HFFc6 (cell line): ENCODE measurements at regions not wholly inside any gene's neighbourhood (a gene's known extent, or its start where the extent isn't known, plus 50 kb on each side); places are given as distances from the start of the nearest gene placed in this dataset.

Experiments
- DNase-seq: peaks from one replicate; pipeline ENCODE4 v3.0.0-alpha.2; 2018
- H3K27ac Mint-ChIP-seq: 2 replicates; pipeline ENCODE4 v1.8.0; 2020; ENCODE audit warnings: mild to moderate bottlenecking, mixed read lengths
- H3K27me3 Mint-ChIP-seq: 2 replicates; pipeline ENCODE4 v1.8.0; 2021; ENCODE audit warnings: mild to moderate bottlenecking, moderate library complexity, mixed read lengths; ENCODE audit not compliant: insufficient read depth
- H3K36me3 Mint-ChIP-seq: 2 replicates; pipeline ENCODE4 v1.8.0; 2021; ENCODE audit warnings: low read depth, mixed read lengths
- H3K4me1 Mint-ChIP-seq: 2 replicates; pipeline ENCODE4 v1.8.0; 2020; ENCODE audit warnings: low read depth, mixed read lengths
- H3K4me3 Mint-ChIP-seq: 2 replicates; pipeline ENCODE4 v1.8.0; 2020; ENCODE audit warnings: mild to moderate bottlenecking, moderate library complexity, mixed read lengths
- H3K9me3 Mint-ChIP-seq: 2 replicates; pipeline ENCODE4 v1.8.0; 2020; ENCODE audit warnings: mild to moderate bottlenecking, mixed read lengths
- TF ChIP-seq, protein P1 (sequence below): fragments of 200-600 bp; sonication (generic); IDR thresholded peaks from 2 replicates; pipeline ENCODE4 v1.5.0; 2021; ENCODE audit warnings: antibody characterized with exemption, mild to moderate bottlenecking

DNA sequence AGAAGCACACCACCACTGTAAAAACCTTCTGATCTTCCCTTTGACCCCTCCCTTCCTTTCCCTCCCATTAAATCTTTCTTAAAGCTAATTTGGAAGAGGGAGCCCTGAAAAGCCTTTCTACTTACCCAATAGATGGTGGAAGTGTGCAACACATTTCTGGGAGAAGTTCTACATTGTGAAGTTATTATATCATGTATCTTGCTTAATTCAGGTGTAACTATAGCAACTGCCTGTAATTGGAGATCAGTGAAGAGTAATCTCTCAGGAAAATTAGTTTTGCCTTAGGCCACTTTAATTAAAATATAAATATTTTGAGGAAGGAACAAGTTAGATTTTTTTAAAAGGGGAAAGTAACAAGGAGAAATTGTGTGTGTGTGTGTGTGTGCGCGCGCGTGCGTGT, 266.0 kb downstream of the SH3BP4 start:
- Mint-ChIP-seq H3K4me1 (peaks cover 5% of the 10 kb centered on the region; the same call in 1 of the 2 replicates), H3K27me3 (peaks cover 8% of the 10 kb centered on the region), H3K27ac (no peak overlapping the region), H3K9me3 (no peaks in the 10 kb centered on the region; the same call in 1 of the 2 replicates), H3K36me3 (no peaks in the 10 kb centered on the region), H3K4me3 (no peak overlapping the region)
- TF ChIP-seq, protein P1, sequence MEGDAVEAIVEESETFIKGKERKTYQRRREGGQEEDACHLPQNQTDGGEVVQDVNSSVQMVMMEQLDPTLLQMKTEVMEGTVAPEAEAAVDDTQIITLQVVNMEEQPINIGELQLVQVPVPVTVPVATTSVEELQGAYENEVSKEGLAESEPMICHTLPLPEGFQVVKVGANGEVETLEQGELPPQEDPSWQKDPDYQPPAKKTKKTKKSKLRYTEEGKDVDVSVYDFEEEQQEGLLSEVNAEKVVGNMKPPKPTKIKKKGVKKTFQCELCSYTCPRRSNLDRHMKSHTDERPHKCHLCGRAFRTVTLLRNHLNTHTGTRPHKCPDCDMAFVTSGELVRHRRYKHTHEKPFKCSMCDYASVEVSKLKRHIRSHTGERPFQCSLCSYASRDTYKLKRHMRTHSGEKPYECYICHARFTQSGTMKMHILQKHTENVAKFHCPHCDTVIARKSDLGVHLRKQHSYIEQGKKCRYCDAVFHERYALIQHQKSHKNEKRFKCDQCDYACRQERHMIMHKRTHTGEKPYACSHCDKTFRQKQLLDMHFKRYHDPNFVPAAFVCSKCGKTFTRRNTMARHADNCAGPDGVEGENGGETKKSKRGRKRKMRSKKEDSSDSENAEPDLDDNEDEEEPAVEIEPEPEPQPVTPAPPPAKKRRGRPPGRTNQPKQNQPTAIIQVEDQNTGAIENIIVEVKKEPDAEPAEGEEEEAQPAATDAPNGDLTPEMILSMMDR = no peak
- peak; percentile 13 for DNase-seq

DNA sequence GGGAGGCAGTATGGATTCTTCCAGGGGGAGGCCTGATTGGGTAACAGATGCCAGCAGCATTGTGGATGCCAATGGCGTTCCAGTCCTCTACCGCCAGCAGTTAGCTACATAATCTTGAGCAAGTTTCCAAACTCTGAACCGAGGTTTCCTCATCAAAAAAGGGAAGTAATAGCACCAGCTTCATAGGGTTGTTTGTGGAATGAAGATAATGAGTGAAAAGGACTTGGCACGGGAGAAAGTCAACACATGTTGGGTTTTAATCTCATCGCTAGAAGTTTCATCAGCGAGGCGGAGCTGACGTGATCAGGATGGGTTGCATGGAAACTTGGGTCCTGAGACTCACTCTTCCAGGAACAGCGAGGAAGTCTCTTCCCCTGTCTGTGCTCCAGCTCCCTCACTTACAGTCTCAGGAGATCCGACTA, 266.7 kb downstream of the SH3BP4 start:
- no peaks in the 10 kb centered on the region; the same call in 1 of the 2 replicates for H3K9me3 Mint-ChIP-seq
- peaks cover 6% of the 10 kb centered on the region for H3K27me3 Mint-ChIP-seq
- no peak overlapping the region for H3K4me3 Mint-ChIP-seq
- peaks cover 5% of the 10 kb centered on the region; the same call in 1 of the 2 replicates for H3K4me1 Mint-ChIP-seq
- H3K27ac Mint-ChIP-seq = no peak overlapping the region
- TF ChIP-seq, protein P1 = no peak
- no peak for DNase-seq
- H3K36me3 Mint-ChIP-seq = no peaks in the 10 kb centered on the region

GRCh38 chr2:235219048-235219447, 267.2 kb downstream of the SH3BP4 start:
- TF ChIP-seq, protein P1 = no peak
- no peak overlapping the region for H3K27ac Mint-ChIP-seq
- no peak overlapping the region for H3K4me3 Mint-ChIP-seq
- H3K36me3 Mint-ChIP-seq = no peaks in the 10 kb centered on the region
- no peaks in the 10 kb centered on the region; the same call in 1 of the 2 replicates for H3K9me3 Mint-ChIP-seq
- no peak for DNase-seq
- H3K27me3 Mint-ChIP-seq = peaks cover 6% of the 10 kb centered on the region
- H3K4me1 Mint-ChIP-seq = peaks cover 5% of the 10 kb centered on the region; the same call in 1 of the 2 replicates

GRCh38 chr2:235220331-235220730, 268.5 kb downstream of the SH3BP4 start:
- no peaks in the 10 kb centered on the region; the same call in 1 of the 2 replicates for H3K9me3 Mint-ChIP-seq
- TF ChIP-seq, protein P1 = no peak
- H3K27me3 Mint-ChIP-seq = peaks cover 6% of the 10 kb centered on the region
- H3K4me3 Mint-ChIP-seq = no peak overlapping the region
- H3K4me1 Mint-ChIP-seq = peaks cover 5% of the 10 kb centered on the region; the same call in 1 of the 2 replicates
- no peaks in the 10 kb centered on the region for H3K36me3 Mint-ChIP-seq
- DNase-seq = no peak
- H3K27ac Mint-ChIP-seq = no peak overlapping the region

DNA sequence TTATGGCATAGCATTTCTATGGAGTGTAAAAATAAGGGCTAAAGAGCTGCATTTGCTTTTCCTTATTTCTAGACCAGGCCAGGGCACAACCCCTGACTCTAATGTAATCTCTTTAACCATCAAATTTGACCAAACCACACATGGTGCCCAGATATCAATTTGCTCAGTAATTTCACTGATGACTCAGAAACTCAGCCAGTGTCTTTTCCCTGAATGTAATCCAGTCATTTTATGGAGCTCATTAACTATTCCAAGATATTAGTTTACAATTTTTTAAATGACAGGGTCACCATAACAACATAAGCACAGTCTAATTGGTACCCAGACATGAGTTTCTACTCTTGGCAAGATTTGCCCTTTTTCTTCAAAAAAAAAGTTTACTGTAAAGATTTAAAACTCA, 270.8 kb upstream of the AGAP1 start:
- no peaks in the 10 kb centered on the region; the same call in 1 of the 2 replicates for H3K4me1 Mint-ChIP-seq
- peaks cover 9% of the 10 kb centered on the region for H3K27me3 Mint-ChIP-seq
- no peak overlapping the region for H3K27ac Mint-ChIP-seq
- no peak overlapping the region for H3K4me3 Mint-ChIP-seq
- no peaks in the 10 kb centered on the region for H3K9me3 Mint-ChIP-seq
- H3K36me3 Mint-ChIP-seq = no peaks in the 10 kb centered on the region
- TF ChIP-seq, protein P1 = no peak
- no peak for DNase-seq

DNA sequence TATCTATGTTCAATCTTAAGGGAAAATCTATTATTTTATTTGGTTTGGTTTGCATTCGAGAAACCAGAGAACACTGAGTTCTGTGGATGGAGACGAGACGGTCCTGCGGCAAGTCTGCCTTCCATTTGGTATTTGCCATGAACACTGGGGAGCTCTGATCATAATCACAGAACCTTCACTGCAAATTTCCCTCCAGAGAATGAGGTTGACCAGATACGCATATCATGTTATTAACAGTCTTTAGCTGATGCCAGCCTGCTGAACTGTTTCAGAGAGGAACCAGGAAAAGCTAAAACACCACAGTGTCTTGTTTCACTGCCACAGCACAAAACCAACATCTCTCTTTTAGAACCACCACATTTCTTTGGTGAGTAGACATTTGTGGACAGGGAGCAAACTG, 269.4 kb upstream of the AGAP1 start:
- Mint-ChIP-seq H3K27ac (no peak overlapping the region), H3K4me1 (no peaks in the 10 kb centered on the region; the same call in 1 of the 2 replicates), H3K4me3 (no peak overlapping the region), H3K36me3 (no peaks in the 10 kb centered on the region), H3K9me3 (no peaks in the 10 kb centered on the region), H3K27me3 (peaks cover 14% of the 10 kb centered on the region)
- no peak for DNase-seq
- TF ChIP-seq, protein P1 = no peak
